ENCODE measurements at regions not wholly inside any gene's neighbourhood (a gene's known extent, or its start where the extent isn't known, plus 50 kb on each side); places are given as distances from the start of the nearest gene placed in this dataset.
"Not testable (repeated sequence)": the region's sequence is repeated elsewhere in the genome, so short reads cannot be mapped to it uniquely, and the experiment has no call there.

- no peaks in the 10 kb centered on the region for H3K9me3 ChIP-seq
- no peak overlapping the region for H3K4me3 ChIP-seq
- H3K27me3 ChIP-seq (ENCODE audit: low read depth): no peaks in the 10 kb centered on the region
- ATAC-seq (peak; percentile 83 to 90), DNase-seq (no peak)
- TF ChIP-seq CTCF (IDR thresholded peaks at IDR 0.05): peak; percentile 87
- peaks cover 19% of the 10 kb centered on the region for H3K4me1 ChIP-seq
- intact Hi-C loops (cut with DNase I): no loop called here
- H3K27ac ChIP-seq: no peak overlapping the region
- no peaks in the 10 kb centered on the region for H3K36me3 ChIP-seq
Observed at GRCh38 chr6:27795697-27796494, 116.3 kb downstream of the OR2B2 start.

DNA sequence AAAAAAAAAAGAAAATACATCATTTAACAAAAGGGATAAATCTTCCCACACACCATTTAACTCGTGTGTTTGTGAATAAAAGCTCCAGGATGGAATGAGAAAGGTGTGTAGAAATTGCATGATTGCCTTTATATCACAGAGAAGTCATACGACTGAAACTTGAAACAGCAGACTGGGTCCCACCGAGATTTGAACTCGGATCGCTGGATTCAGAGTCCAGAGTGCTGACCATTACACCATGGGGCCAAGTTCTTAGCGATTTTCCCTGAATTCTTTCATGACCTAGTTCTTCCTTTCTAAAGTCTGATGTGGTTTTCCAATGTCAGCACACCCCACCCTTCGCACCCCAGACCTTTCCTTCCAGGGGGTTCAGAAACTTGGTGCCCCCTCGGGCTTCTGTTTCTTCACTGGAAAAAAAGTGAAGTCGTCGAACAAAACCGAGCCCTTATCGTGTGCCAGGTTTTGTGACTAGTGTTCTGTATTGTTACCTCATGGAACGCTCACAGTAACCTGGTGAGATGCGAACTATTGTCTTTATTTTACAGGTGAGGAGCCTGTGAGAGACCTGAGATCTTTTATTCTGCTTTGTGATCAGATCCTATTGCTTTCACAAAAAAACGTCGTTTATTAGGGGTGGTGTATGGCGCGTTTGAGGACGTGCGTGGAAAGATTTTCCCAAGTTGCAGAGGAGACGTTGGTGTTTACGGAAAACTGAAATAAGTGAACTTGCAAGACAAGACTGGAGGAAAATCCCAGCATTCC, 120.8 kb downstream of the OR2B2 start:
- intact Hi-C loops (cut with DNase I): no loop called here
- H3K27ac ChIP-seq: peak overlapping the region; percentile 63
- H3K4me3 ChIP-seq: peak overlapping the region; percentile 59
- no peak for TF ChIP-seq CTCF (IDR thresholded peaks at IDR 0.05)
- H3K36me3 ChIP-seq: no peaks in the 10 kb centered on the region
- no peaks in the 10 kb centered on the region for H3K9me3 ChIP-seq
- no peaks in the 10 kb centered on the region for H3K27me3 ChIP-seq (ENCODE audit: low read depth)
- DNase-seq (no peak), ATAC-seq (peak; percentile 67 to 85)
- H3K4me1 ChIP-seq: peaks cover 19% of the 10 kb centered on the region

DNA sequence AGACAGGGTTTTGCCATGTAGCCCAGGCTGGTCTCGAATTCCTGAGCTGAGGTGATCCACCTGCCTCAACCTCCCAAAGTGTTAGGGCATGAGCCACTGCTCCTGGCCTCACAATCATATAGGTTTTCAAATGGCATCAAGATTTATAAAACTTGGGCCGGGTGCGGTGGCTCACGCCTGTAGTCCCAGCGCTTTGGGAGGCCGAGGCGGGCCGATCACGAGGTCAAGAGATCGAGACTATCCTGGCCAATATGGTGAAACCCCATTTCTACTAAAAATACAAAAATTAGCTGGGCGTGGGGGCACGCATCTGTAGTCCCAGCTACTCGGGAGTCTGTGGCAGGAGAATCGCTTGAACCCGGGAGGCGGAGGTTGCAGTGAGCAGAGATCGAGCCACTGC, 123.8 kb downstream of the OR2B2 start:
- peaks cover 19% of the 10 kb centered on the region for H3K4me1 ChIP-seq
- intact Hi-C loops (cut with DNase I); H3K27ac ChIP-seq; DNase-seq; ATAC-seq; H3K36me3 ChIP-seq; H3K27me3 ChIP-seq (ENCODE audit: low read depth); H3K9me3 ChIP-seq; H3K4me3 ChIP-seq: not testable (repeated sequence)

DNA sequence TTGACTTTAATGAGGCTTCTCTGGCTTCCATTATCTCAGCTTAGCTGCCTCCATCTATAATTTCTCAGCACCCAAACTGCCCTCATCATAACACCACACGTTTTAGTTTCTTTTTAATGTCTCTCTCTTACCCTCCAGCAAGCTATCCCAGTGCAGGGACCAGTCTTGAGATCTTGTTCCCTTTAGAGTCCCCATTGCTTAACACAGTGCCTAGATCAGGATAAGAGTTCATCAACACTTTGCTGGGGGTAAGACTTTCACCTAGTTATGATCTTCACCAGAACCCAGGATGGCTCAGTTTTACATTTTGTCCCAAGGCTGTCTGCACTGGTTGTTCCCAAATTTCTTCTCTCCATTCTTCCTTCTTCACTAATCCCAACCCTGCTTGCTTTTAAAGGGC, 126.1 kb downstream of the OR2B2 start:
- H3K4me1 ChIP-seq: no peaks in the 10 kb centered on the region
- no peak for TF ChIP-seq CTCF (IDR thresholded peaks at IDR 0.05)
- H3K27me3 ChIP-seq (ENCODE audit: low read depth): peaks cover 5% of the 10 kb centered on the region
- no peaks in the 10 kb centered on the region for H3K9me3 ChIP-seq
- intact Hi-C loops (cut with DNase I): no loop called here
- ATAC-seq (no peak), DNase-seq (no peak)
- H3K36me3 ChIP-seq: no peaks in the 10 kb centered on the region
- no peak overlapping the region for H3K4me3 ChIP-seq
- no peak overlapping the region for H3K27ac ChIP-seq

- TF ChIP-seq CTCF (IDR thresholded peaks at IDR 0.05): no peak
- peaks cover 5% of the 10 kb centered on the region for H3K27me3 ChIP-seq (ENCODE audit: low read depth)
Observed at GRCh38 chr6:27785294-27785693, 126.9 kb downstream of the OR2B2 start.

GRCh38 chr6:27782748-27783147, 129.4 kb downstream of the OR2B2 start:
- Histone ChIP-seq H3K36me3 (no peaks in the 10 kb centered on the region), H3K4me1 (no peaks in the 10 kb centered on the region), H3K27me3 (ENCODE audit: low read depth) (peaks cover 13% of the 10 kb centered on the region), H3K27ac (no peak overlapping the region), H3K9me3 (no peaks in the 10 kb centered on the region), H3K4me3 (no peak overlapping the region)
- intact Hi-C loops (cut with DNase I): no loop called here
- TF ChIP-seq CTCF (IDR thresholded peaks at IDR 0.05): no peak
- no peak for ATAC-seq
- no peak for DNase-seq

More at GRCh38 chr6:27785294-27785693, 126.9 kb downstream of the OR2B2 start:
- Histone ChIP-seq H3K4me3 (no peak overlapping the region), H3K9me3 (no peaks in the 10 kb centered on the region), H3K27ac (no peak overlapping the region), H3K4me1 (no peaks in the 10 kb centered on the region), H3K36me3 (no peaks in the 10 kb centered on the region)
- ATAC-seq: no peak
- no peak for DNase-seq
- intact Hi-C loops (cut with DNase I): no loop called here
